Adipocyte (in vitro differentiated cells): ENCODE measurements at regions not wholly inside any gene's neighbourhood (a gene's known extent, or its start where the extent isn't known, plus 50 kb on each side); places are given as distances from the start of the nearest gene placed in this dataset.
"Not testable (repeated sequence)": the region's sequence is repeated elsewhere in the genome, so short reads cannot be mapped to it uniquely, and the experiment has no call there.

ENCODE experiments used
- DNase-seq: peaks from one replicate; pipeline ENCODE4 v3.0.0-alpha.2; 2015; ENCODE audit warnings: low read depth
- H3K27me3 ChIP-seq: replicated peaks from 2 replicates; pipeline ENCODE4 v1.7.0; 2013; ENCODE audit warnings: mild to moderate bottlenecking, low read length, moderate library complexity; ENCODE audit not compliant: control insufficient read depth, insufficient read depth
- H3K36me3 ChIP-seq: 2 replicates; pipeline ENCODE4 v1.7.0; 2013; ENCODE audit warnings: low read length, mild to moderate bottlenecking, moderate library complexity; ENCODE audit not compliant: control insufficient read depth, insufficient read depth, severe bottlenecking
- H3K4me1 ChIP-seq: 2 replicates; pipeline ENCODE4 v1.7.0; 2013; ENCODE audit warnings: mild to moderate bottlenecking, low read length, moderate library complexity; ENCODE audit not compliant: control insufficient read depth, insufficient read depth
- H3K4me3 ChIP-seq: 2 replicates; pipeline ENCODE4 v1.7.0; 2013; ENCODE audit warnings: mild to moderate bottlenecking, low read length, moderate library complexity
- H3K9ac ChIP-seq: 2 replicates; pipeline ENCODE4 v1.7.0; 2013; ENCODE audit warnings: mild to moderate bottlenecking, low read length, moderate library complexity
- H3K9me3 ChIP-seq: 2 replicates; pipeline ENCODE4 v1.7.0; 2013; ENCODE audit warnings: mild to moderate bottlenecking, low read length, moderate library complexity; ENCODE audit not compliant: control insufficient read depth

DNA sequence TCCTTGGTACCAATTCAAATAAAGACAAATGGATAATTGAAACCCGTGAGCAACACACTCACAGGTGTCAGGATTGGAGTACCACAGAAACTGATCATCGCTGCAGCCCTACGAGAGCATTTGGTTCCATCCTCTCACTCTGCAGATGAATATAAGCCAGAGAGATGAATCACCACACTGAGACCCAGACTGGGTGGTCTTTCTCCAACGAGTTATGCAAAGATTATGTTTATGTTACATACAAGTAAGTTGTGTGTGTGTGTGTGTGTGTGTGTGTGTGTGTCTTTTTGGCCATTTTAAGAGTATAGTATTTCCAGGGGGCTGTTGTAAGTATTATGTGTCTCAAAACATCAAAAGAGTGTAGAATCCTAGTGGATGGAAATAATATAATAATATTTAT is 329.5 kb upstream of the ZFP42 start:
- peaks cover 2% of the 10 kb centered on the region for H3K4me1 ChIP-seq
- peaks cover 6% of the 10 kb centered on the region for H3K9me3 ChIP-seq
- no peak overlapping the region for H3K9ac ChIP-seq
- H3K27me3 ChIP-seq, result no peaks in the 10 kb centered on the region
- no peak for DNase-seq
- no peaks in the 10 kb centered on the region for H3K36me3 ChIP-seq
- no peak overlapping the region for H3K4me3 ChIP-seq

DNA sequence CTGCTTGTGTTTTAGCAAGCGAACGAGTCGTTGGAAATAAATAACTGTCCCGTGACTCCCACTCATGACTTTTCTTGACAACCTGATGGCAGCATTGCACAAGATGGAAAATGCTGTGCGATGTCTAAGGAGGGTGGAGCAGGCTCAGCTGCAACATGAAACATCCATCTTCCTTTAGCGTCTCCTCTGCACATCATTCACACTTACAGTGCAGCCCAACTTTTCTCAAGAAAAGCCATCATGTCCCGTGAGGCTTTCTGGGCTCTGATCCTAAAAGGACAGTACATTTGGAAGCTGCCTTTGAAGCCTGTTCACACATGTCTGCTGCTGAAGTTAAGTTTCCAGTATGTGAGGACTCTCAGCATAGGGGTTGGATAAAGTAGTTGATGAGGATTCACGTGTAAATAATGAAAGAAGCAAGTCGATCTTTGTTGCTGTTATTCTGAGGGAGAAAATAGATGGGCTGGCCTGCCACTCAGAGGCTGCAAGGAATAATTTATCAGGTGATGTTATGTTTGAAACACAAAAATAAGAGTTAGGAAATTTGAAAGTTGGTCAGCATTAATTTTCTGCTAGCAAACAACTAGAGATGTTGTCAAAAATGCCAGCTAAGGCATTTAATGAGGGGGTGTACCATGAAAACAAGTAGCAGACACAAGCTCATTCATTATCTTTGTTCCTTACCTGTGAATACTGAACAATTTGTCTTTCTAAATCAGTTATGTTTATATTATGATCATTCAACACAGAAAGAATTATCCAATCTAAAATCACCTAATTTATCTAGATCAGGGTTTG is 328.7 kb upstream of the ZFP42 start:
- Histone ChIP-seq H3K9me3 (no peaks in the 10 kb centered on the region), H3K9ac (no peak overlapping the region), H3K27me3 (no peaks in the 10 kb centered on the region), H3K4me3 (peak overlapping the region; percentile 22), H3K4me1 (peaks cover 2% of the 10 kb centered on the region), H3K36me3 (no peaks in the 10 kb centered on the region)
- peak; percentile 19 for DNase-seq

GRCh38 chr4:187668526-187669082 is 327.0 kb upstream of the ZFP42 start:
- peak; percentile 63 for DNase-seq
- Histone ChIP-seq H3K4me3 (no peak overlapping the region), H3K9ac (no peak overlapping the region), H3K4me1 (peaks cover 2% of the 10 kb centered on the region), H3K36me3 (no peaks in the 10 kb centered on the region), H3K9me3 (no peaks in the 10 kb centered on the region), H3K27me3 (no peaks in the 10 kb centered on the region)

- not testable (repeated sequence) for H3K36me3 ChIP-seq, H3K4me3 ChIP-seq, H3K27me3 ChIP-seq, H3K9ac ChIP-seq, H3K9me3 ChIP-seq, H3K4me1 ChIP-seq, DNase-seq
Observed at GRCh38 chr4:187671521-187671920, 324.1 kb upstream of the ZFP42 start.

- H3K36me3 ChIP-seq, H3K9me3 ChIP-seq, H3K4me1 ChIP-seq, H3K4me3 ChIP-seq, H3K9ac ChIP-seq, H3K27me3 ChIP-seq, DNase-seq: not testable (repeated sequence)
Observed at GRCh38 chr4:187671958-187672357, 323.6 kb upstream of the ZFP42 start.

DNA sequence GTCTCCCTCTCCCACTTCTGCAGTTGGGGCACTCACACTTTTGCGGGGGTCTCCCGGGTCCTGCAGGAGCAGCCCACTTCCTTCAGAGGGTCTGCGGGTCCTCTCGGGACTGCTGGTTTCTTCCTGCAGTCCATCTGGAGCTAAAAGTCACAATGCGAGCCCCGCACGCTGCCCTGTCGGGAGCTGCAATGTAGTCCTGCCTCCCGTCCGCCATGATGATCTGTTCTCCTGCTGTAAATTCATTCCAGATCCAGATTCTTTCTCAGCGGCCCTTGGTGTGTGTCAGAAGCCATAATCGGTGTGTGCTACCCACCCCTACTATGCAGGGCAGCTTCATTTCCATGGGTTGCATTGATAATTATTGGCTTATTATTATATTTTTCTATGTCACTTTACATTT is 323.0 kb upstream of the ZFP42 start:
- not testable (repeated sequence) for H3K4me3 ChIP-seq, H3K27me3 ChIP-seq, H3K4me1 ChIP-seq, H3K36me3 ChIP-seq, H3K9ac ChIP-seq, DNase-seq, H3K9me3 ChIP-seq

GRCh38 chr4:187679450-187679849 is 316.1 kb upstream of the ZFP42 start:
- DNase-seq, result no peak
- Histone ChIP-seq H3K27me3 (no peaks in the 10 kb centered on the region), H3K9me3 (no peaks in the 10 kb centered on the region), H3K4me1 (no peaks in the 10 kb centered on the region), H3K9ac (no peak overlapping the region), H3K36me3 (no peaks in the 10 kb centered on the region), H3K4me3 (no peak overlapping the region)

GRCh38 chr4:187685247-187685646 is 310.3 kb upstream of the ZFP42 start:
- no peaks in the 10 kb centered on the region for H3K4me1 ChIP-seq
- no peaks in the 10 kb centered on the region for H3K9me3 ChIP-seq
- no peak overlapping the region for H3K9ac ChIP-seq
- no peak for DNase-seq
- no peak overlapping the region for H3K4me3 ChIP-seq
- no peaks in the 10 kb centered on the region for H3K36me3 ChIP-seq
- no peaks in the 10 kb centered on the region for H3K27me3 ChIP-seq

GRCh38 chr4:187687697-187688096 is 307.9 kb upstream of the ZFP42 start:
- no peaks in the 10 kb centered on the region for H3K27me3 ChIP-seq
- no peaks in the 10 kb centered on the region for H3K9me3 ChIP-seq
- no peak for DNase-seq
- no peaks in the 10 kb centered on the region for H3K36me3 ChIP-seq
- no peaks in the 10 kb centered on the region for H3K4me1 ChIP-seq
- no peak overlapping the region for H3K4me3 ChIP-seq
- no peak overlapping the region for H3K9ac ChIP-seq

- H3K27me3 ChIP-seq, result no peaks in the 10 kb centered on the region
- H3K36me3 ChIP-seq, result no peaks in the 10 kb centered on the region
- no peaks in the 10 kb centered on the region for H3K9me3 ChIP-seq
- no peak overlapping the region for H3K4me3 ChIP-seq
- no peak for DNase-seq
- H3K9ac ChIP-seq, result no peak overlapping the region
- no peaks in the 10 kb centered on the region for H3K4me1 ChIP-seq
Observed at GRCh38 chr4:187692626-187693025, 302.9 kb upstream of the ZFP42 start.

DNA sequence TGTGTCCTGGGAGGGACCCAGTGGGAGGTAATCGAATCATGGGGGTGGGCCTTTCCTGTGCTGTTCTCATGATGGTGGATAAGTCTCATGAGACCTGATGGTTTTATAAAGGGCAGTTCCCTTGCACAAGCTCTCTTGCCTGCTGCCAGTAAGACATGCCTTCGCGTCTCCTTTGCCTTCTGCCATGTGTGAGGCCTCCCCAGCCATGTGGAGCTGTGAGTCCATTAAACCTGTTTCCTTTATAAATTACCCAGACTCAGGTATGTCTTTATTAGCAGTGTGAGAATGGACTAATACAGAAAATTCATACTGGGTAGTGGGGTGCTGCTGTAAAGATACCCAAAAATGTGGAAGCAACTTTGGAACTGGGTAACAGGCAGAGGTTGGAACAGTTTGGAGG is 300.0 kb upstream of the ZFP42 start:
- H3K4me1 ChIP-seq, H3K27me3 ChIP-seq, DNase-seq, H3K9ac ChIP-seq, H3K36me3 ChIP-seq, H3K4me3 ChIP-seq: not testable (repeated sequence)
- H3K9me3 ChIP-seq, result peaks cover 12% of the 10 kb centered on the region

DNA sequence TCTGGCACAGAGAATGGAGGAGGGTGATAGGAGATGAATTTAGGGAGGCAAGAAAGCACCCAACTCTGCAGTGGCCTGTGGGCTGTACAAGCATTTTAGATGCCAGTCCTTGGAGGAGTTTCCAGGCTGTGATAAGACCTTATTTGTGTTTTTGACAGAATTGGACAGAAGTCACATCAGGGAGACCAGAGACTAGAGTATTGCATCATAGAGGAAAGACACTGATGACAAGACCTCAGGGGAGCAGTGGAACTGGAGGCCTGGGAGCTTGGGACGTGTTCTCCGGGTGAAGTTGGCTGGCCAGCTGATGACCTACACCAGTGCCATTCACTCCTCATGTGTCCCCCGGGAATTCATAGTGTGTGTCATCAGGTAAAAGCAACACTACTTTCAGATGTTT is 284.0 kb upstream of the ZFP42 start:
- Histone ChIP-seq H3K9ac (no peak overlapping the region), H3K4me3 (no peak overlapping the region), H3K27me3 (no peaks in the 10 kb centered on the region)

More for the DNA sequence above, 284.0 kb upstream of the ZFP42 start:
- H3K4me1 ChIP-seq, result no peaks in the 10 kb centered on the region
- H3K36me3 ChIP-seq, result no peaks in the 10 kb centered on the region
- H3K9me3 ChIP-seq, result peaks cover 10% of the 10 kb centered on the region
- no peak for DNase-seq
